A549 (cell line): ENCODE measurements at regions not wholly inside any gene's neighbourhood (a gene's known extent, or its start where the extent isn't known, plus 50 kb on each side); places are given as distances from the start of the nearest gene placed in this dataset.

Experiments
- CBX8 ChIP-seq: fragments of 200-600 bp; sonication (generic); IDR thresholded peaks from 2 replicates; pipeline ENCODE4 v1.6.1; 2016
- CEBPB ChIP-seq, 2 experiments: fragments of >200 bp in 1 of 2; sonication (Bioruptor Twin) in 1 of 2; formaldehyde crosslinking in 1 of 2; IDR thresholded peaks; 2 replicates each; pipeline ENCODE4 v1.6.1; 2012 to 2016
- CHD2 ChIP-seq: fragments of 150-350 bp; IDR thresholded peaks from 2 replicates; pipeline ENCODE4 v1.6.1; 2014; ENCODE audit warnings: low read length; ENCODE audit not compliant: partially characterized antibody
- CHD4 ChIP-seq: fragments of 200-600 bp; sonication (generic); IDR thresholded peaks from 2 replicates; pipeline ENCODE4 v1.6.1; 2016; ENCODE audit warnings: antibody characterized with exemption, mild to moderate bottlenecking, borderline replicate concordance
- CTCF ChIP-seq: fragments of >200 bp; sonication (Bioruptor Twin); formaldehyde crosslinking; IDR thresholded peaks from 3 replicates; pipeline ENCODE4 v1.5.1; 2016
- E2F6 ChIP-seq: IDR thresholded peaks from 2 replicates; pipeline ENCODE4 v1.6.1; 2012; ENCODE audit warnings: low read depth, borderline replicate concordance
- HMGXB4 ChIP-seq: fragments of 250-450 bp; sonication (Bioruptor Pico); IDR thresholded peaks from 2 replicates; pipeline ENCODE4 v1.5.0; 2021; ENCODE audit warnings: mild to moderate bottlenecking, moderate library complexity, borderline replicate concordance
- PBX3 ChIP-seq: IDR thresholded peaks from 2 replicates; pipeline ENCODE4 v1.6.1; 2012
- POLR2A ChIP-seq: IDR thresholded peaks from 2 replicates; pipeline ENCODE4 v1.6.1; 2012; ENCODE audit warnings: mild to moderate bottlenecking, low read length
- REST ChIP-seq: fragments of 200-600 bp; sonication (generic); IDR thresholded peaks from 2 replicates; pipeline ENCODE4 v1.6.1; 2016; ENCODE audit warnings: antibody characterized with exemption, mild to moderate bottlenecking, moderate library complexity
- RNF2 ChIP-seq: fragments of 200-600 bp; sonication (generic); IDR thresholded peaks from 2 replicates; pipeline ENCODE4 v1.6.1; 2016; ENCODE audit warnings: low read depth, mild to moderate bottlenecking, antibody characterized with exemption, moderate library complexity, borderline replicate concordance
- SMC3 ChIP-seq: fragments of >200 bp; sonication (Bioruptor Twin); formaldehyde crosslinking; IDR thresholded peaks from 3 replicates; pipeline ENCODE4 v1.6.1; 2018; ENCODE audit warnings: inconsistent platforms
- TP53 ChIP-seq: fragments of 250-450 bp; sonication (Bioruptor Pico); IDR thresholded peaks from 2 replicates; pipeline ENCODE4 v1.5.0; 2021; ENCODE audit warnings: mild to moderate bottlenecking, moderate library complexity
- ZC3H11A ChIP-seq: fragments of 450-650 bp; IDR thresholded peaks from 2 replicates; pipeline ENCODE4 v1.6.1; 2014; ENCODE audit warnings: antibody characterized with exemption, mild to moderate bottlenecking

GRCh38 chr6:50993941-50994720, 175.5 kb downstream of the TFAP2B start:
- TF ChIP-seq CHD4 (no peak), PBX3 (no peak), CEBPB (IDR thresholded peaks at IDR 0.05) (no peak), CTCF (no peak), REST (no peak), TP53 (CRISPR knock-in tag) (no peak), ZC3H11A (no peak), SMC3 (no peak), POLR2A (no peak), HMGXB4 (CRISPR knock-in tag) (no peak), CBX8 (no peak), RNF2 (no peak), CHD2 (no peak), E2F6 (no peak)
